Colonic mucosa (tissue), 4 donors: ENCODE measurements at regions not wholly inside any gene's neighbourhood (a gene's known extent, or its start where the extent isn't known, plus 50 kb on each side); places are given as distances from the start of the nearest gene placed in this dataset.

Experiments used
- DNase-seq: peaks from one replicate; pipeline ENCODE4 v3.0.0-alpha.2; 2020
- H3K27ac ChIP-seq: fragments of 200-600 bp; one replicate; pipeline ENCODE4 v1.8.0; 2021
- H3K27me3 ChIP-seq: fragments of 200-600 bp; one replicate; pipeline ENCODE4 v1.8.0; 2021
- H3K36me3 ChIP-seq: fragments of 200-600 bp; one replicate; pipeline ENCODE4 v1.8.0; 2021
- H3K4me1 ChIP-seq: fragments of 200-600 bp; one replicate; pipeline ENCODE4 v1.8.0; 2021; ENCODE audit warnings: mild to moderate bottlenecking
- H3K4me3 ChIP-seq: fragments of 200-600 bp; one replicate; pipeline ENCODE4 v1.8.0; 2021
- H3K9ac ChIP-seq, 2 donors: one replicate each; pipeline ENCODE4 v1.7.0; 2013; ENCODE audit warnings: control low read depth in 2 of 2, low read depth in 2 of 2, low read length in 2 of 2
- H3K9me3 ChIP-seq: fragments of 200-600 bp; one replicate; pipeline ENCODE4 v1.8.0; 2021
- intact Hi-C: fragments of 100-400 bp; cut with DNase I; formaldehyde crosslinking; loops from one replicate; pipeline ENCODE4 v1.14.1; 2022
- TF ChIP-seq, protein P1 (sequence below): fragments of 200-600 bp; IDR thresholded peaks from one replicate; pipeline ENCODE4 v1.8.0; 2022; ENCODE audit warnings: antibody characterized with exemption, mild to moderate bottlenecking
- donor health status: healthy.
- donor health status: DM: no; HTN: no; CAD: no.
- donor health status: DM: no; HTN: no; CAD: no.

DNA sequence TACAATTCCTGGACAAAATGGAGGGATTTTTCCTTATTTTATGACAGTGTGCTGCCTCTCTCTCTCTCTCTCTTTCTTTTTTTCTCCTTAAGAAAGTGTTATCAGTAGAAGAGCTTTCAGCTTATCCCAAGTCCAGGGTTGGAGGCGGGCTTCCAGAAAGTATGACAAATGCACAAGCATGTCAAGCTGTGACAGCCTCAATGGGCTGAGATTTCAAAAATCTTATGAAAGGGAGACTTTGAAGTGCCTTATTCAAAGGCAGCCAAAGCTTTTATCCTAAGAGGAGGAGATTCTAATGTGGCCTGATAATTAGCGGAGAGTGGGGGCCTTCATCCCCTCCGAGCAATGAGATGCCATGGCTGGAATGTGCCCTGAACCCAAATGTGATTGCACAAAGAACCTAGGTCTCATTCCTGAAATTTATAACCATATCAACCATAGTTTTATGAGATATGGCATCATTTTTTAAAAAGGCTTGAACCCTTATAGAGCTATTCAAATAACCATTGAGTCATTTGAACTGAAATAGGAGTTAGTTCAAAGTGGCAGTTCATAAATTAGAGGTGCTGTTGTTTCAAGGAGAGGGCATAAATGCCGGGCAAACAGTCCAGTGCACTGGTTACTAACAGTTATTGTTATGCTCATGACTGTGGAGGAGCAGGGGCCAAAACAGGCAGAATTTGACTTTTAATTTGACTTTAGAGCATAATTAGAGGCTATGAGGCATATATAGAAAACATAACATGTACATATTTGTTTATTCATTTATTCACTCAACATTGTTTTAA, 261.6 kb upstream of the THRB start:
- no peaks in the 10 kb centered on the region for H3K36me3 ChIP-seq
- H3K4me3 ChIP-seq = no peak overlapping the region
- H3K9me3 ChIP-seq = no peaks in the 10 kb centered on the region
- no peak for DNase-seq
- H3K4me1 ChIP-seq = no peaks in the 10 kb centered on the region
- intact Hi-C loops = no loop called here
- no peaks in the 10 kb centered on the region for H3K27me3 ChIP-seq
- no peak overlapping the region for H3K27ac ChIP-seq
- TF ChIP-seq, protein P1, sequence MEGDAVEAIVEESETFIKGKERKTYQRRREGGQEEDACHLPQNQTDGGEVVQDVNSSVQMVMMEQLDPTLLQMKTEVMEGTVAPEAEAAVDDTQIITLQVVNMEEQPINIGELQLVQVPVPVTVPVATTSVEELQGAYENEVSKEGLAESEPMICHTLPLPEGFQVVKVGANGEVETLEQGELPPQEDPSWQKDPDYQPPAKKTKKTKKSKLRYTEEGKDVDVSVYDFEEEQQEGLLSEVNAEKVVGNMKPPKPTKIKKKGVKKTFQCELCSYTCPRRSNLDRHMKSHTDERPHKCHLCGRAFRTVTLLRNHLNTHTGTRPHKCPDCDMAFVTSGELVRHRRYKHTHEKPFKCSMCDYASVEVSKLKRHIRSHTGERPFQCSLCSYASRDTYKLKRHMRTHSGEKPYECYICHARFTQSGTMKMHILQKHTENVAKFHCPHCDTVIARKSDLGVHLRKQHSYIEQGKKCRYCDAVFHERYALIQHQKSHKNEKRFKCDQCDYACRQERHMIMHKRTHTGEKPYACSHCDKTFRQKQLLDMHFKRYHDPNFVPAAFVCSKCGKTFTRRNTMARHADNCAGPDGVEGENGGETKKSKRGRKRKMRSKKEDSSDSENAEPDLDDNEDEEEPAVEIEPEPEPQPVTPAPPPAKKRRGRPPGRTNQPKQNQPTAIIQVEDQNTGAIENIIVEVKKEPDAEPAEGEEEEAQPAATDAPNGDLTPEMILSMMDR = no peak
- H3K9ac ChIP-seq = no peak overlapping the region

DNA sequence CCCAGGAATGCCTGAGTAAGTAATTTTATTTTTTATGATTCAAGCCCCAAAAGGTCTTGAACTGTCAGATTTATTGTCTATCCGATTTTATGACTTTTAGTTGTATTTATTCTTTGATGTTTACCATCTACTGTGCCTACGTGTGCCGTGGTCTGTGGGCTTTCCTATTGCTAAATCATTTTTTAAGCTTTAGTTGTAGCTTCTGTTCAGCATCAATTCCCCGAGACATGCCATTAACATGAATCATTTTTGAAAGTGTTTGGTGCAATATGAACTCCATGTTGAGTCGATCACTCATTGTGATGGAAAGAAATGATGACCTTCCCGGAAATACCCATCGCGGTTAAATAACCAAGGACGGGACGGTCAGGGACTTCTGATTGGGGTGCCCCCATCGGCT, 268.7 kb upstream of the THRB start:
- H3K27me3 ChIP-seq = no peaks in the 10 kb centered on the region
- no peak overlapping the region for H3K27ac ChIP-seq
- H3K9ac ChIP-seq = no peak overlapping the region
- no peaks in the 10 kb centered on the region for H3K36me3 ChIP-seq
- H3K4me3 ChIP-seq = no peak overlapping the region
- intact Hi-C loops = no loop called here
- no peaks in the 10 kb centered on the region for H3K9me3 ChIP-seq
- H3K4me1 ChIP-seq = no peaks in the 10 kb centered on the region
- TF ChIP-seq, protein P1 = no peak
- DNase-seq = no peak

DNA sequence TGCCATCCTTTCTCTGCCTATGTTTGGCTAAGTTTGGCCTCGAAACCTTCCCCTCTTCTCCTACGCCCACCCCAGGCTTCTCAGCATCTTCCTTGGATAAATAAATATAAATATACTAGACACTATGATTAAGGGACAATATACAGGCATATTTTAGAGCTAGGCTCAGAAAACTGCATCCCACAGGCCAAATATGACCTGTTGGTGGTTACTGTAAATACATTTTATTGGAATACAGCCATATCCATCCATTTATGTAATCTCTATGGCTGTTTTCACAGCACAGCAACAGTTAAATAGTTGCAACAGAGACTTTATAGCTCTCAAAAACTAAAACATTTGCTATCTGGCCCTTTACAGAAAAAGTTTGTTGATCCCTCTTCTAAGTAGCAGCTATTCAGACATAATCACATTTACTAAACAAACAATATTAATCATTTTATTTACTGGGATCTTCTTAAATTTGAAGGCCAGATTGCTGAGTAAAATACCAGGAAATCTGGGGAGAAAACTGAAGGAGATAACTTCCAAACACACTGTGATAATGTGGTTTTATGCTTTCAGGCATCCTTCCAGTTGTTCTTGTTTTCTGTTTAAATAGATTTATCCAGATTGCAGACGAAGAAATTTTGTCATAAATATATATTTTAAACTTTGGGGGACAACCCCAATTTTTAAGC, 269.7 kb upstream of the THRB start:
- no peak overlapping the region for H3K9ac ChIP-seq
- intact Hi-C loops = no loop called here

DNA sequence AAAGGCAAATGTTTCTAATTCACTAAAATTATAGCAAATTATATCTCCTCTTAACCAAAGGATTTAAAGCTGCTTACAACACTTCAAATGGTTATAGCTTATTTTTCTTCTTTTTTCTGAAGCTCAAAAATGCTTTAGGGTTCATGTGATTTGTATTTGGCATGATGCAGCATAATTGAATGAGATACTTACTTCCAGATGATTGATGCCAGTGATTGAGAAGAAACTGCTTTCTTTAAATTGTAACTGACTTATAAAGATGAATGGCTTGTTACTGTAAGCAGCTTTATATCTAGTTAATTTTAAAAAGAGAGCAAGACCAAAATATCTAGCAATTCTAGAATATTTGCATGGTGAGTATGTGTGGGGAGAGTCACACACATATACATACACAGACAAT, 270.7 kb upstream of the THRB start:
- DNase-seq = no peak
- Histone ChIP-seq H3K4me3 (no peak overlapping the region), H3K36me3 (no peaks in the 10 kb centered on the region), H3K9ac (no peak overlapping the region), H3K9me3 (no peaks in the 10 kb centered on the region), H3K4me1 (no peaks in the 10 kb centered on the region), H3K27me3 (no peaks in the 10 kb centered on the region), H3K27ac (no peak overlapping the region)
- TF ChIP-seq, protein P1 = no peak
- intact Hi-C loops = no loop called here

More for the DNA sequence above, 269.7 kb upstream of the THRB start:
- no peaks in the 10 kb centered on the region for H3K36me3 ChIP-seq
- H3K27ac ChIP-seq = no peak overlapping the region
- H3K4me3 ChIP-seq = no peak overlapping the region
- DNase-seq = no peak
- TF ChIP-seq, protein P1 = no peak
- H3K4me1 ChIP-seq = no peaks in the 10 kb centered on the region
- no peaks in the 10 kb centered on the region for H3K9me3 ChIP-seq
- no peaks in the 10 kb centered on the region for H3K27me3 ChIP-seq

DNA sequence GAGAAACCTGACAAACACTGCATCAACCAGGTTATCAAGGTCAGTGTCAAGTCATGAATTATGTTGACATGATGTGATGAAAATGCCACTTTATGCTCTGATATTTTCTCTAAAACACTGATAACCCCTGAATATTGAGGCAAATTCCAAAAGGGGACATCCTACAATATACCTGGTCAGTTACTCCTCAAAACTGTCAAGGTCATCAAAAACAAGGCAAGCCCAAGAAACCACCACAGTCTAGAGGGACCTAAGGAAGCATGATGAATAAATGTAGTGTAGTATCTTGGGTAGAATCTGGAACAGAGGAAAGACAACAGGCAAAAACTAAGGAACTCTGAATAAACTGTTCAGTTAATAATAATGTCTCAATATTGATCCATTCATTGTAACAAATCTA, 275.3 kb upstream of the THRB start:
- H3K9me3 ChIP-seq = no peaks in the 10 kb centered on the region
- TF ChIP-seq, protein P1 = no peak
- no peaks in the 10 kb centered on the region for H3K27me3 ChIP-seq
- no peak overlapping the region for H3K4me3 ChIP-seq
- intact Hi-C loops = loop anchor here (5.0 kb wide), 1 partner anchor 822 kb away; no protein-coding TSS in a partner anchor
- no peaks in the 10 kb centered on the region for H3K36me3 ChIP-seq
- H3K9ac ChIP-seq = no peak overlapping the region
- H3K27ac ChIP-seq = no peak overlapping the region
- H3K4me1 ChIP-seq = no peaks in the 10 kb centered on the region
- no peak for DNase-seq
